ENCODE measurements at regions not wholly inside any gene's neighbourhood (a gene's known extent, or its start where the extent isn't known, plus 50 kb on each side); places are given as distances from the start of the nearest gene placed in this dataset.

DNA sequence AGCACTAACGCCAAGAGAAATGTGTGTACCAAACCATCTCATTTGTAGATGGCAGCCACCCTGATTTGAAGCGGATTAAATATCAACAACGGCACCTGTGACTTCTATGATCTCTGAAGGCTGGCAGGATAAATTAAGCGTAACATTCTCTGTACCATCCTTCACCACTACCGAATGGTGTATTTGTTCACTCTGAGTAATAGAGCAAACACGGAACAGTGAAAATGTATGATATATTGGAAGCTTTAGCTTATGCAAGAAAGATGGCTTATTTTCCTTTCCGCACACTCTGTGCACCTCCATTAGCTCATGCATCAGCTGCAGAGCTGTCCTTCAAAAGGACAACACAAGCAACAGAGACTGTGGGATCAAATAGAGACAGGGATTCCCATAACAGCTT is 431.1 kb downstream of the PRELID2 start:
- H3K4me3 ChIP-seq: no peak overlapping the region
- FAIRE-seq: no peak
- no peaks in the 10 kb centered on the region for H3K36me3 ChIP-seq (ENCODE audit: control insufficient read depth, insufficient read depth, low read length)
- intact Hi-C loops (cut with micrococcal nuclease): no loop called here
- no peaks in the 10 kb centered on the region for H3K27me3 ChIP-seq (ENCODE audit: control insufficient read depth in 2 of 2, insufficient read depth in 2 of 2, low read length in 2 of 2)
- 10% methylated on average over 7 of the region's 7 CpGs for WGBS (ENCODE audit: insufficient coverage, low coverage, missing lambda C conversion rate)
- no peaks in the 10 kb centered on the region for H3K79me2 ChIP-seq (ENCODE audit: control insufficient read depth, insufficient read depth, low read length)
- H3K27ac ChIP-seq (ENCODE audit: extremely low read depth, low read depth, low read length): no peak overlapping the region
- no peak for ATAC-seq
- no TSS peak for BruUV-seq (replicated peaks)
- H3K4me2 ChIP-seq (ENCODE audit: insufficient read depth, low read length): no peak overlapping the region
- H3K9me1 ChIP-seq (ENCODE audit: control insufficient read depth, insufficient read depth, low read length): no peaks in the 10 kb centered on the region
- H3K9ac ChIP-seq (ENCODE audit: insufficient read depth in 1 of 2, low read depth in 2 of 2, low read length in 2 of 2): no peak overlapping the region
- in situ Hi-C loops (cut with MboI): no loop called here
- no peaks in the 10 kb centered on the region for H4K20me1 ChIP-seq (replicated peaks; ENCODE audit: control insufficient read depth, insufficient read depth, low read length)
- no peak for DNase-seq (ENCODE audit: extremely low read depth in 1 of 4, low spot score in 3 of 4)
- CTCF ChIA-PET (ENCODE audit: low intra/inter-chr PET ratio): no interaction called here
- POLR2A ChIA-PET: no interaction called here
- no peak overlapping the region for H2AFZ ChIP-seq (ENCODE audit: low read depth, low read length)
- H3K9me3 ChIP-seq (replicated peaks; ENCODE audit: control insufficient read depth, insufficient read depth, low read depth, low read length): peaks cover 3% of the 10 kb centered on the region; the same call in 1 of the 2 replicates
- H3K4me1 ChIP-seq (replicated peaks in 1 of 2; ENCODE audit: control insufficient read depth in 2 of 2, insufficient read depth in 2 of 2, low read length in 2 of 2): no peaks in the 10 kb centered on the region
- no peak for TF ChIP-seq ILF3 (IDR thresholded peaks at IDR 0.05; ENCODE audit: borderline replicate concordance)
- TF ChIP-seq ZFP30 (CRISPR knock-in tag; IDR thresholded peaks at IDR 0.05; ENCODE audit: borderline replicate concordance): no peak
- no peak for TF ChIP-seq RFX7 (CRISPR knock-in tag; IDR thresholded peaks at IDR 0.05)
- no peak for TF ChIP-seq ZNF124 (CRISPR knock-in tag; IDR thresholded peaks at IDR 0.05)
- TF ChIP-seq ZNF764 (CRISPR knock-in tag; IDR thresholded peaks at IDR 0.05; ENCODE audit: low read depth): no peak
- no peak for TF ChIP-seq MCM7 (IDR thresholded peaks at IDR 0.05)
- TF ChIP-seq POLR2B (IDR thresholded peaks at IDR 0.05; ENCODE audit: low read depth, partially characterized antibody): no peak
- TF ChIP-seq ZNF133 (CRISPR knock-in tag; IDR thresholded peaks at IDR 0.05): no peak
- TF ChIP-seq, protein P1, sequence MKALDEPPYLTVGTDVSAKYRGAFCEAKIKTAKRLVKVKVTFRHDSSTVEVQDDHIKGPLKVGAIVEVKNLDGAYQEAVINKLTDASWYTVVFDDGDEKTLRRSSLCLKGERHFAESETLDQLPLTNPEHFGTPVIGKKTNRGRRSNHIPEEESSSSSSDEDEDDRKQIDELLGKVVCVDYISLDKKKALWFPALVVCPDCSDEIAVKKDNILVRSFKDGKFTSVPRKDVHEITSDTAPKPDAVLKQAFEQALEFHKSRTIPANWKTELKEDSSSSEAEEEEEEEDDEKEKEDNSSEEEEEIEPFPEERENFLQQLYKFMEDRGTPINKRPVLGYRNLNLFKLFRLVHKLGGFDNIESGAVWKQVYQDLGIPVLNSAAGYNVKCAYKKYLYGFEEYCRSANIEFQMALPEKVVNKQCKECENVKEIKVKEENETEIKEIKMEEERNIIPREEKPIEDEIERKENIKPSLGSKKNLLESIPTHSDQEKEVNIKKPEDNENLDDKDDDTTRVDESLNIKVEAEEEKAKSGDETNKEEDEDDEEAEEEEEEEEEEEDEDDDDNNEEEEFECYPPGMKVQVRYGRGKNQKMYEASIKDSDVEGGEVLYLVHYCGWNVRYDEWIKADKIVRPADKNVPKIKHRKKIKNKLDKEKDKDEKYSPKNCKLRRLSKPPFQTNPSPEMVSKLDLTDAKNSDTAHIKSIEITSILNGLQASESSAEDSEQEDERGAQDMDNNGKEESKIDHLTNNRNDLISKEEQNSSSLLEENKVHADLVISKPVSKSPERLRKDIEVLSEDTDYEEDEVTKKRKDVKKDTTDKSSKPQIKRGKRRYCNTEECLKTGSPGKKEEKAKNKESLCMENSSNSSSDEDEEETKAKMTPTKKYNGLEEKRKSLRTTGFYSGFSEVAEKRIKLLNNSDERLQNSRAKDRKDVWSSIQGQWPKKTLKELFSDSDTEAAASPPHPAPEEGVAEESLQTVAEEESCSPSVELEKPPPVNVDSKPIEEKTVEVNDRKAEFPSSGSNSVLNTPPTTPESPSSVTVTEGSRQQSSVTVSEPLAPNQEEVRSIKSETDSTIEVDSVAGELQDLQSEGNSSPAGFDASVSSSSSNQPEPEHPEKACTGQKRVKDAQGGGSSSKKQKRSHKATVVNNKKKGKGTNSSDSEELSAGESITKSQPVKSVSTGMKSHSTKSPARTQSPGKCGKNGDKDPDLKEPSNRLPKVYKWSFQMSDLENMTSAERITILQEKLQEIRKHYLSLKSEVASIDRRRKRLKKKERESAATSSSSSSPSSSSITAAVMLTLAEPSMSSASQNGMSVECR (CRISPR knock-in tag; IDR thresholded peaks at IDR 0.05): no peak

All from K562 (cell line).